PC-9 (cell line): ENCODE measurements at regions not wholly inside any gene's neighbourhood (a gene's known extent, or its start where the extent isn't known, plus 50 kb on each side); places are given as distances from the start of the nearest gene placed in this dataset.

ENCODE experiments used
- BruUV-seq: library from RNA; stranded (reverse); fragments of 400-500 nt; replicated peaks from 2 replicates; lab custom pipeline; 2021; lab: Mats Ljungman, UMichigan
- CTCF ChIA-PET: fragments of 300-600 bp; sonication (Branson Sonifier 250); formaldehyde crosslinking; loops from one replicate; lab custom pipeline; 2022; ENCODE audit warnings: antibody characterized with exemption; lab: Charles Lee
- POLR2A ChIA-PET: fragments of 300-600 bp; sonication (Branson Sonifier 250); formaldehyde crosslinking; loops from one replicate; lab custom pipeline; 2022; ENCODE audit warnings: antibody characterized with exemption; ENCODE audit not compliant: unreplicated experiment; lab: Charles Lee
- DNase-seq, 2 experiments: peaks; one replicate each; pipeline versions ENCODE4 v3.0.0 to v3.0.0-alpha.2; 2015 to 2022; ENCODE audit warnings: mixed read lengths in 1 of 2
- H2AFZ ChIP-seq: fragments of 200-600 bp; sonication (generic); 2 replicates; pipeline ENCODE4 v1.8.1; 2017; ENCODE audit warnings: antibody characterized with exemption
- H3F3A ChIP-seq: fragments of 200-600 bp; sonication (generic); 2 replicates; pipeline ENCODE4 v1.8.1; 2017; ENCODE audit warnings: antibody characterized with exemption, mild to moderate bottlenecking, low read depth; ENCODE audit not compliant: insufficient read depth
- H3K27ac ChIP-seq: fragments of 200-600 bp; sonication (generic); 2 replicates; pipeline ENCODE4 v1.6.1; 2016; ENCODE audit warnings: mixed run types
- H3K27me3 ChIP-seq: fragments of 200-600 bp; sonication (generic); 2 replicates; pipeline ENCODE4 v1.6.1; 2016; ENCODE audit warnings: low read depth, mixed run types; ENCODE audit not compliant: insufficient read depth
- H3K36me3 ChIP-seq: fragments of 200-600 bp; sonication (generic); 2 replicates; pipeline ENCODE4 v1.6.1; 2016; ENCODE audit warnings: low read depth, mixed run types
- H3K4me1 ChIP-seq: fragments of 200-600 bp; sonication (generic); replicated peaks from 2 replicates; pipeline ENCODE4 v1.6.1; 2016; ENCODE audit warnings: mixed run types; ENCODE audit not compliant: insufficient read depth
- H3K4me2 ChIP-seq: fragments of 200-600 bp; sonication (generic); 2 replicates; pipeline ENCODE4 v1.6.1; 2017; ENCODE audit warnings: mixed run types
- H3K4me3 ChIP-seq: fragments of 200-600 bp; sonication (generic); 2 replicates; pipeline ENCODE4 v1.6.1; 2016; ENCODE audit warnings: mixed run types
- H3K79me2 ChIP-seq: fragments of 200-600 bp; sonication (generic); 2 replicates; pipeline ENCODE4 v1.6.1; 2017; ENCODE audit warnings: low read depth, mixed run types
- H3K9me2 ChIP-seq: fragments of 200-600 bp; sonication (generic); 2 replicates; pipeline ENCODE4 v1.8.1; 2017; ENCODE audit warnings: mild to moderate bottlenecking; ENCODE audit not compliant: insufficient read depth
- H3K9me3 ChIP-seq: fragments of 200-600 bp; sonication (generic); 2 replicates; pipeline ENCODE4 v1.8.1; 2016; ENCODE audit warnings: low read depth; ENCODE audit not compliant: insufficient read depth
- H4K20me1 ChIP-seq: fragments of 200-600 bp; sonication (generic); 2 replicates; pipeline ENCODE4 v1.8.1; 2017; ENCODE audit not compliant: insufficient read depth
- EZH2 ChIP-seq: fragments of 200-600 bp; sonication (generic); IDR thresholded peaks from 2 replicates; pipeline ENCODE4 v1.8.0; 2017; ENCODE audit warnings: antibody characterized with exemption, low read depth
- intact Hi-C: fragments of 100-400 bp; cut with micrococcal nuclease; formaldehyde crosslinking; loops from one replicate; pipeline ENCODE4 v1.10.0; 2022; ENCODE audit not compliant: unreplicated experiment
- TF ChIP-seq, protein P1 (sequence below): fragments of 200-600 bp; sonication (generic); conservative IDR thresholded peaks from 2 replicates; pipeline ENCODE4 v1.6.1; 2017; ENCODE audit warnings: mixed run types, antibody characterized with exemption, mild to moderate bottlenecking, moderate library complexity

DNA sequence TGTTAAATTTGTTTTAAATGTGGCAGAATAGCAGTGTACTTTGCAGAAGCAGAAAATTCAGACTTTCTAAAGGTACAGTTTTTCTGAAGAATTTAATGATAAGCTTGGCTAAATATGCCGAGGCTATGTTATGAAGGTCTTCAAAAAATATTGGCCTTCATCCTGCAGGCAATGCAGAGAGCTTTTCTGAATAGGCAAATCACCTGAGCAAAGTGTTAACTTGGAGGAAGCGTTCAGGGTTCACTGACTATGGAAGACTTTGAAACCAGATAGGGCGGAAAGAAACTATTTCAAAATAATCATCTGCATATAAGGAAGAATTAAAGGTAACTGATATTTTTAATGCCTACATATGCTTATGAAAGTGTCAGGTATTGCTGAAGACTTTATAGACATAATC is 133.7 kb upstream of the SETBP1 start:
- intact Hi-C loops = no loop called here
- Histone ChIP-seq H3K27ac (no peak overlapping the region), H4K20me1 (no peaks in the 10 kb centered on the region), H2AFZ (no peak overlapping the region), H3K4me3 (no peak overlapping the region), H3F3A (no peaks in the 10 kb centered on the region), H3K27me3 (no peaks in the 10 kb centered on the region), H3K4me2 (no peak overlapping the region), H3K4me1 (peaks cover 3% of the 10 kb centered on the region), H3K9me3 (0 out of 2 replicates have a peak, but pooled peaks cover 3% of the 10 kb centered on the region), H3K36me3 (no peaks in the 10 kb centered on the region), H3K9me2 (no peaks in the 10 kb centered on the region), H3K79me2 (no peaks in the 10 kb centered on the region)
- ChIA-PET POLR2A (no interaction called here), CTCF (no interaction called here)
- TF ChIP-seq, protein P1, sequence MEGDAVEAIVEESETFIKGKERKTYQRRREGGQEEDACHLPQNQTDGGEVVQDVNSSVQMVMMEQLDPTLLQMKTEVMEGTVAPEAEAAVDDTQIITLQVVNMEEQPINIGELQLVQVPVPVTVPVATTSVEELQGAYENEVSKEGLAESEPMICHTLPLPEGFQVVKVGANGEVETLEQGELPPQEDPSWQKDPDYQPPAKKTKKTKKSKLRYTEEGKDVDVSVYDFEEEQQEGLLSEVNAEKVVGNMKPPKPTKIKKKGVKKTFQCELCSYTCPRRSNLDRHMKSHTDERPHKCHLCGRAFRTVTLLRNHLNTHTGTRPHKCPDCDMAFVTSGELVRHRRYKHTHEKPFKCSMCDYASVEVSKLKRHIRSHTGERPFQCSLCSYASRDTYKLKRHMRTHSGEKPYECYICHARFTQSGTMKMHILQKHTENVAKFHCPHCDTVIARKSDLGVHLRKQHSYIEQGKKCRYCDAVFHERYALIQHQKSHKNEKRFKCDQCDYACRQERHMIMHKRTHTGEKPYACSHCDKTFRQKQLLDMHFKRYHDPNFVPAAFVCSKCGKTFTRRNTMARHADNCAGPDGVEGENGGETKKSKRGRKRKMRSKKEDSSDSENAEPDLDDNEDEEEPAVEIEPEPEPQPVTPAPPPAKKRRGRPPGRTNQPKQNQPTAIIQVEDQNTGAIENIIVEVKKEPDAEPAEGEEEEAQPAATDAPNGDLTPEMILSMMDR = no peak
- no peak for TF ChIP-seq EZH2
- no peak for DNase-seq
- no TSS peak for BruUV-seq

GRCh38 chr18:44548291-44549221 is 132.1 kb upstream of the SETBP1 start:
- no peaks in the 10 kb centered on the region for H3K79me2 ChIP-seq
- TF ChIP-seq, protein P1 = no peak
- no peak for TF ChIP-seq EZH2
- H3F3A ChIP-seq = no peaks in the 10 kb centered on the region
- H3K4me3 ChIP-seq = no peak overlapping the region
- H3K4me2 ChIP-seq = no peak overlapping the region
- no peak overlapping the region for H3K27ac ChIP-seq
- DNase-seq = no peak
- CTCF ChIA-PET = no interaction called here
- intact Hi-C loops = no loop called here
- no peaks in the 10 kb centered on the region for H4K20me1 ChIP-seq
- no peaks in the 10 kb centered on the region for H3K9me2 ChIP-seq
- H3K36me3 ChIP-seq = no peaks in the 10 kb centered on the region
- no TSS peak for BruUV-seq
- POLR2A ChIA-PET = no interaction called here
- H2AFZ ChIP-seq = no peak overlapping the region
- no peaks in the 10 kb centered on the region for H3K4me1 ChIP-seq
- H3K27me3 ChIP-seq = no peaks in the 10 kb centered on the region
- H3K9me3 ChIP-seq = 0 out of 2 replicates have a peak, but pooled peaks cover 3% of the 10 kb centered on the region

DNA sequence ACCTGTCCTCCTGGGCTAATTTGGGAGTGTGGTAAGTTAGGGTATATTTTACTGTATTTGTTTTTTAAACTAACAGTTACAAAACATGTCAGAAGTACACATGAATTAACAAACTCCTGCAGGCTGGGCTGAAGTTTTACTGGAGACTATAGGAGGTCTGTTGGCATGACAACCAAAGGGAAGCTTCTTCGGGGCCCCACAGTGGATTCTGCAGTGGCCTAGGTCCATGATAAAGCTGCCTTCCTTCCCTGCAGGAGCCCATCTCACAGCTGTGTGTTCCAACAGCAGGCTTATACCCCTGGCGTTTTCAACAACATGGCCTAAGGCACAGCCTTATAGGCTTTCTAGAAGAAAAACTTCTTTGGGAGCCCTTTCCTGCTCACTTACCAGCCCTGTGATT is 128.0 kb upstream of the SETBP1 start:
- Histone ChIP-seq H3K36me3 (no peaks in the 10 kb centered on the region), H3K79me2 (no peaks in the 10 kb centered on the region), H3K27me3 (no peaks in the 10 kb centered on the region), H3K4me2 (no peak overlapping the region), H3K9me2 (no peaks in the 10 kb centered on the region), H2AFZ (no peak overlapping the region), H4K20me1 (no peaks in the 10 kb centered on the region), H3K27ac (no peak overlapping the region), H3K4me3 (no peak overlapping the region), H3K9me3 (no peaks in the 10 kb centered on the region), H3F3A (no peaks in the 10 kb centered on the region), H3K4me1 (no peaks in the 10 kb centered on the region)
- no TSS peak for BruUV-seq
- intact Hi-C loops = no loop called here
- CTCF ChIA-PET = interaction anchor here (0.6 kb wide), 1 partner anchor 49 kb away, joined by 3 read pairs; no protein-coding TSS in a partner anchor
- TF ChIP-seq EZH2 = no peak
- TF ChIP-seq, protein P1 = no peak
- DNase-seq = no peak
- POLR2A ChIA-PET = no interaction called here
